Transverse colon (tissue), 4 donors: ENCODE measurements at regions not wholly inside any gene's neighbourhood (a gene's known extent, or its start where the extent isn't known, plus 50 kb on each side); places are given as distances from the start of the nearest gene placed in this dataset.

Source experiments
- EP300 ChIP-seq: sonication (generic); formaldehyde crosslinking; IDR thresholded peaks from one replicate; pipeline ENCODE4 v1.6.1; 2017; ENCODE audit warnings: antibody characterized with exemption, low read depth
- POLR2A ChIP-seq: fragments of 450-650 bp; IDR thresholded peaks from one replicate; pipeline ENCODE4 v1.6.1; 2016; ENCODE audit warnings: antibody characterized with exemption, mild to moderate bottlenecking, moderate library complexity
- POLR2AphosphoS5 ChIP-seq, 3 donors: sonication (generic); formaldehyde crosslinking; IDR thresholded peaks; one replicate each; pipeline ENCODE4 v1.6.1; 2016; ENCODE audit warnings: antibody characterized with exemption in 3 of 3
- TF ChIP-seq, protein P1 (sequence below), 5 experiments: fragments of 200-600 bp in 3 of 5; fragments of 450-650 bp in 2 of 5; sonication (generic) in 3 of 5; IDR thresholded peaks; 1 replicate in 2 of 5; 2 replicates in 3 of 5; pipeline ENCODE4 v1.5.1; 2016 to 2017; ENCODE audit warnings: antibody characterized with exemption in 5 of 5, inconsistent platforms in 3 of 5, mild to moderate bottlenecking in 2 of 5, moderate library complexity in 1 of 5

DNA sequence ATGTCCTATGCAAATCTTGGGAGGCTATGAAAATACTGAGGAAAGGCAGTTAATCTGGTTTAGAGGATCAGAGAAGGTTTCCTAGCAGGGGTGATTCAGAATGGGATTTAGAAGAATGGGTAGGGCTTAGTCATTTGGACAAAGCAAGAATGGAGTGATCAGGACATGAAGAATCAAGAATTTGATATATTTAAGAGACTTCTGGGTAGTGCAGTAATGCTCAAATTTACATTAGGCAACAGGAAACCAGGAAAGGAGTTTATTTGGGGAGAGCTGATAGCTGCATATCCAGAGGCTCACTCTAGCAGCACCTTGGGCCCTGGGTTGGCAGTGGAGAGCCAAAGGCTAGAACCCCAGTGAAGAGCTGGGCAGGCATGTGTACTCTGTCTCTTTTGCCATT is 78.9 kb upstream of the PAPPA start:
- TF ChIP-seq POLR2A (no peak), EP300 (no peak), POLR2AphosphoS5 (IDR thresholded peaks at IDR 0.05) (no peak)
- TF ChIP-seq, protein P1, sequence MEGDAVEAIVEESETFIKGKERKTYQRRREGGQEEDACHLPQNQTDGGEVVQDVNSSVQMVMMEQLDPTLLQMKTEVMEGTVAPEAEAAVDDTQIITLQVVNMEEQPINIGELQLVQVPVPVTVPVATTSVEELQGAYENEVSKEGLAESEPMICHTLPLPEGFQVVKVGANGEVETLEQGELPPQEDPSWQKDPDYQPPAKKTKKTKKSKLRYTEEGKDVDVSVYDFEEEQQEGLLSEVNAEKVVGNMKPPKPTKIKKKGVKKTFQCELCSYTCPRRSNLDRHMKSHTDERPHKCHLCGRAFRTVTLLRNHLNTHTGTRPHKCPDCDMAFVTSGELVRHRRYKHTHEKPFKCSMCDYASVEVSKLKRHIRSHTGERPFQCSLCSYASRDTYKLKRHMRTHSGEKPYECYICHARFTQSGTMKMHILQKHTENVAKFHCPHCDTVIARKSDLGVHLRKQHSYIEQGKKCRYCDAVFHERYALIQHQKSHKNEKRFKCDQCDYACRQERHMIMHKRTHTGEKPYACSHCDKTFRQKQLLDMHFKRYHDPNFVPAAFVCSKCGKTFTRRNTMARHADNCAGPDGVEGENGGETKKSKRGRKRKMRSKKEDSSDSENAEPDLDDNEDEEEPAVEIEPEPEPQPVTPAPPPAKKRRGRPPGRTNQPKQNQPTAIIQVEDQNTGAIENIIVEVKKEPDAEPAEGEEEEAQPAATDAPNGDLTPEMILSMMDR (IDR thresholded peaks at IDR 0.05), result no peak
